ENCODE measurements at regions not wholly inside any gene's neighbourhood (a gene's known extent, or its start where the extent isn't known, plus 50 kb on each side); places are given as distances from the start of the nearest gene placed in this dataset.

DNA sequence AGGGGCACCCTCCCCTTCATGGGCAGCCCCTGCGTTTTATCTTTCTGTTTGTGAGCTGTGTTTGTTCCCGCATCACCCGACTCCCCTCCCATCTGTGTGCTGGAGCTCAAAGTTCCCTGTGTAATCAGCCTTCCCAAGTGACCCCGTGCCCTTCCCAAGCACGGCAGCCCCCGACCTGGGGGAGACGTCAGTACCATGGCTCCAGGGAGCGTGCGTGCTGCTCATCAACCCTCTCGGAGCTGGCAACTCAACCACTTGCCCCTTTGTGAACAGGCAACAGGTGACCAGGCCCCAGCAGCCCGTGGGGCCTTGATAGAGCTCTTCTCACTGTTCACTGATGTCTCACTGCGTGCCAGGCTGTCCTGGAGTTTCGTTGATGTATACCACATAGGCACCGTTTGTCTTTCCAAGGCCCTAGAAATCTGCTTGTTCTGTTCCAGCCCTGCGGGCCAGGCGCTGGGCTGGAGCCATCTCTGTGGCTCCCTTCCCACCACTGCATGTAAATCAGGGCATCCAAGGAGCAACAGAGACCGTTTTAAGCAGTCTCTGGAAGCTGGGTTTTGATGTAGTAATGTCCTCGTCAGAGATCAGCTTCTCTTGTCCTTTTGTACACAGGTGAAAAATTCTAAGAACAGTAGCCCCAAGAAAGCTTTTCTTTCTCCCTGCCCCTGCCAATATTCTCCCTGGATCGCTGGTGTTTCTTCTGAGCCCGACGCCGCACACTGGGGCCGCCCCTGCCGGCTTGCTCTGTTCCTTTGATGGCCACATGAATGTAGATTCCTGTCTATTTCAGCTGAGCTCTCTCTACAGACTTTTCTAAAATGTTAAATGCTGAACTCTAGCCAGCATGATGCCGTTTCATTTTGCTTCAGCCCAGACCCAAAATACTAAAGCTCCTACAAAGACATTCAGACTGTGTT lies 107.0 kb upstream of the PTPRM start:
- TF ChIP-seq, protein P1, sequence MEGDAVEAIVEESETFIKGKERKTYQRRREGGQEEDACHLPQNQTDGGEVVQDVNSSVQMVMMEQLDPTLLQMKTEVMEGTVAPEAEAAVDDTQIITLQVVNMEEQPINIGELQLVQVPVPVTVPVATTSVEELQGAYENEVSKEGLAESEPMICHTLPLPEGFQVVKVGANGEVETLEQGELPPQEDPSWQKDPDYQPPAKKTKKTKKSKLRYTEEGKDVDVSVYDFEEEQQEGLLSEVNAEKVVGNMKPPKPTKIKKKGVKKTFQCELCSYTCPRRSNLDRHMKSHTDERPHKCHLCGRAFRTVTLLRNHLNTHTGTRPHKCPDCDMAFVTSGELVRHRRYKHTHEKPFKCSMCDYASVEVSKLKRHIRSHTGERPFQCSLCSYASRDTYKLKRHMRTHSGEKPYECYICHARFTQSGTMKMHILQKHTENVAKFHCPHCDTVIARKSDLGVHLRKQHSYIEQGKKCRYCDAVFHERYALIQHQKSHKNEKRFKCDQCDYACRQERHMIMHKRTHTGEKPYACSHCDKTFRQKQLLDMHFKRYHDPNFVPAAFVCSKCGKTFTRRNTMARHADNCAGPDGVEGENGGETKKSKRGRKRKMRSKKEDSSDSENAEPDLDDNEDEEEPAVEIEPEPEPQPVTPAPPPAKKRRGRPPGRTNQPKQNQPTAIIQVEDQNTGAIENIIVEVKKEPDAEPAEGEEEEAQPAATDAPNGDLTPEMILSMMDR (IDR thresholded peaks at IDR 0.05): no peak
- no peak for DNase-seq (ENCODE audit: low spot score)
- Histone ChIP-seq H3K27ac (no peak overlapping the region), H3K4me3 (peak overlapping the region; percentile 38)

DNA sequence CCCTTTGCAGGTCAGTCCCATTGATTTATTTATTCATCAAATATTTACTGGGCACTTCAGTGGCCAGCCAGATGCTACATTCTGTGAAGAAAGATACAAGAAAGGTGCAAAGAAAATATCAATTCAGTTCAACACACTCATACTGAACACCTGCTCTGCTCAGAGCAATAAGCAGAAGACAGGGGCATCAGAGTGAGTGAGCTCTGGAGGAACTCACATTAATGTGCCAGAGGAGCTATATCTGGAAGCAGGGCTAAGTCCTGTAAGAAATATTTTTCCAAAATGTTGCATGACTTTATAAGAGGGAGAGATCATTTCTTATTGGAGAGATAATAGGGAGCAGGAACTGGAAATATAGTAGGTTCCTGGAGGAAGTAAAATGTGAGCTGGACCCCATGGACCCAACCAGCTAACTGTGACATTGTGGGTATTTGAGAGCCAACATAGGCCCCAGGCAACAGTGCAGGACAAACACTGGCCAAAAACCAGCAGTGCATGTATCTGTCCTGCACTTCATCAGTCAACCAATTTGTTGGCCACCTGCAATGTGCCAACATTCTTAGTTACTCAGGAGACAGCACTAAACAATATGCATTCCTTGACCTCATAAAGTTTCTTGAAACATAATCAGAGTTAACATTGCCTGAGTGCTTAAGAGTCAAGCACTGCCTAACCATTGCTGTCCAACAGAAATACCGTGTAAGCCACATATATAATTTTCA lies 102.7 kb upstream of the PTPRM start:
- no peak for DNase-seq (ENCODE audit: low spot score)
- Histone ChIP-seq H3K27ac (no peak overlapping the region), H3K4me3 (no peak overlapping the region)
- TF ChIP-seq, protein P1 (IDR thresholded peaks at IDR 0.05): no peak

DNA sequence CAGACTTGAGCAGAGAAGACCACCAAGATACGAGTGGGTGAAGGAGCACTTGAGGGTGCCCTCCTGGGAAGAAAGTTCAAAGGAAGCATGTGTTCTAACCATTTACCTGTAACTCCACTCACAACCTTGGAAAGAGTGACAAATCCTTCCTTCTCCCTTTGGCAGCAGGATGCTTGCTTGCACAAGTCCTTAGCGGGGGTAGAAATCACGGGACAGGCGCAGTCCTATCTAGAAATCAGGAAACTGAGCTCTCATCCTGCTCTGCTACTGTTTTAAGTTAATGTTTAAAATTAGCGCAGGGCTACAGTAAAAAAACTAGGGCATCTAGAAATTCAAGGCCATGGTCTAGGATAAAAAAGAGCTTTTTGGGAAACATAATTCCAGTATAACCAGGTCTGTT lies 100.9 kb upstream of the PTPRM start:
- TF ChIP-seq, protein P1 (IDR thresholded peaks at IDR 0.05): no peak
- Histone ChIP-seq H3K27ac (no peak overlapping the region), H3K4me3 (no peak overlapping the region)
- no peak for DNase-seq (ENCODE audit: low spot score)

DNA sequence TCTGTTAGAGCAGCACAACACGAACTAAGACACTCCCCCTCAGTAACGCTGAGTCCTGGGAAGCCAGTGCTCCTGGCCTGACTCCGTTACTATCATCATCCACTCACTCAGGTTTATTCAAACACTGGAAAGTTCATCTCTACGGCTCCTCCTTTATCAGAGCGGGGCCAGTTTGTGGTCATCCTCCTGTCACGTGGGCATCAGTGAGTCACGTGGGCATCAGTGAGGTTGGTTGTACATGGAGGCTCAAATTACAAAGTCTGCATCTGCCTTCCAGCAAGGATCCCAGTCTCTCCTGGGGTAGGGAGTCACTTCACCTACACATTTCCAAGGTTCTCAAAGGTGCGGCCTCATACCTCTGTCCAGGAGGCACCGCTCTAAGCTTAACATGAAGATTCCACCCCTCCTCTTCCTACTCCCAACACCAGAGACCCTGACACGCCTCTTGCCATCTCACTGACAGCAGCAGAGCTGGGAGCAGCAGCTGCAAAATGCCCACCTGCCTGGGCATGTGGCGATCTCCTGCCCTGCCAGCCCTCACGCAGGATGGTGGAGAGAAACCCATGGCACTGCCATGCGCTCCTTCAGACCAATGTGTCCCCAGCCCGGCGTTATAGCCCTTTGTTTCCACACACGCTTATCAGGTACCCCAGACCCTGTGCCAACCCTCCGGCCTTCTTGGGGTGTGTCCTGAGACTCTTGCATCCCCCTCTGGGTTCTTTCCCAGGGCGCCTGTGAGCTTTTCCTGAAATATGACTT lies 99.2 kb upstream of the PTPRM start:
- no peak for DNase-seq (ENCODE audit: low spot score)
- TF ChIP-seq, protein P1 (IDR thresholded peaks at IDR 0.05): no peak
- Histone ChIP-seq H3K4me3 (no peak overlapping the region), H3K27ac (no peak overlapping the region)

DNA sequence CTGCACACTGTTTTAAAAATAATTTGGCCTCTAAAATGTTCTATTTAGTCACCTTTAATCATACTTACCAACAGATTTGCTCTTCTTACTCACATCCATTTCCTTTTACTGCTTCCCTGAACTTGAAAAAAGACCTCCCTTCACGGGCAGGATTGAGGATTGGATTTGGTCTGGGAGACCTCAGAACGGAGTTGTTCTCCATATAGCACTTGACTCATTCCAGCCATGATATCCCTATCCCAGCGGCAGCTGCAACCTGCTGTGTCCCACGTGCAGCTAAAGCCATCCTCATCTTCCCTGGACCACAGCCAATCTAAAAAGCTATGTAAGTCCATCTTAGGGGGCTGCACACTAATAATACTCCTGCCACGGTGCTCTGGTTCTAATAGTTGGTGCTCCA lies 97.0 kb upstream of the PTPRM start:
- Histone ChIP-seq H3K4me3 (no peak overlapping the region), H3K27ac (no peak overlapping the region)
- TF ChIP-seq, protein P1 (IDR thresholded peaks at IDR 0.05): no peak
- DNase-seq (ENCODE audit: low spot score): no peak

DNA sequence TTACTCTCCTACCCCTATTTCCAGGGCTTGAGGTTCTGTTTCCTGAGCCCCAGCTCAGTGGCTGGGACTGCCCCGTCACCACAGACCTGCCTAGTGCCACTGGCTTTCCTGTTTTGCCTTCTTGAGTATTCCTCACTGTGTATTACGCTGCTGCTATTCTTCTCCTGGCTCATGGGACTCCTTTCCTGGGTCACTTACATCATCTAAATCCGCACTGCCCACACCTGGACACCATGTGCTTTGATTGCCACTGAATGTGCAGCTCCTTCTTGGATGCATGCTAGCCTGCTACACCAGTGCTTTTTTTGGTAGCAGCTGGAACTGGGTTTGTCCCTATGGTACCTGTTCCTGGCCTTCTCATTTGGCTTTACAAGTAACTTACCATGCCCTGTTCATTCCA lies 96.6 kb upstream of the PTPRM start:
- TF ChIP-seq, protein P1 (IDR thresholded peaks at IDR 0.05): no peak
- Histone ChIP-seq H3K27ac (no peak overlapping the region), H3K4me3 (no peak overlapping the region)
- no peak for DNase-seq (ENCODE audit: low spot score)

All from coronary artery (tissue), 2 donors.